Coronary artery (tissue), 2 donors: ENCODE measurements at regions not wholly inside any gene's neighbourhood (a gene's known extent, or its start where the extent isn't known, plus 50 kb on each side); places are given as distances from the start of the nearest gene placed in this dataset.

Experiments
- DNase-seq: peaks from one replicate; pipeline ENCODE4 v3.0.0-alpha.2; 2017; ENCODE audit warnings: low spot score
- H3K27ac ChIP-seq, 2 donors: fragments of 200-600 bp; sonication (generic); one replicate each; pipeline ENCODE4 v1.5.1; 2016 to 2019
- H3K4me3 ChIP-seq: fragments of 200-600 bp; sonication (generic); 2 replicates; pipeline ENCODE4 v1.5.1; 2016; ENCODE audit warnings: mild to moderate bottlenecking, moderate library complexity
- CTCF ChIP-seq: fragments of 200-600 bp; sonication (generic); IDR thresholded peaks from one replicate; pipeline ENCODE4 v1.5.1; 2019; ENCODE audit warnings: antibody characterized with exemption

- Histone ChIP-seq H3K27ac (no peak overlapping the region), H3K4me3 (no peak overlapping the region)
- DNase-seq, result no peak
- peak; percentile 21 for TF ChIP-seq CTCF
Observed at GRCh38 chr13:64471916-64472315, 2758.2 kb downstream of the PCDH9 start.

GRCh38 chr13:64470751-64471150, 2759.4 kb downstream of the PCDH9 start:
- Histone ChIP-seq H3K4me3 (no peak overlapping the region), H3K27ac (no peak overlapping the region)
- TF ChIP-seq CTCF, result no peak
- DNase-seq, result no peak

DNA sequence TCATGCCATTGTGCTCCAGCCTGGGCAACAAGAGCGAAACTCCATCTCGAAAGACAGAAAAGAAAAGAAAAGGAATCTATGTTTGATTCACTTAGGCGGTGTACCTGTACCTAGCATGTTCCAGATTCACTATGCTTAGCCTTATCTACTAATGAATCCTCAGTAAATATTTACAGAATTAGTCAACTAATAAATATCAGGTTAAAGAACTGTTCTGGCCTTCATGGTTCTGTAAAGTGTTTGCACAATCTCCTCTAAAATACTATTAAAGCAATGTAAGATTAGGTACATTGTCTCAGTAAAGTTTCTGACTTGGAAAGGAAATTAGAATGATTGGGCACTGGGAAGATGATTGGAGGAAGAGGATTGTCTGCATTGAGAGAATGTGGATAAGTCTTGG, 2770.4 kb downstream of the PCDH9 start:
- no peak for TF ChIP-seq CTCF
- DNase-seq, result no peak
- no peak overlapping the region for H3K27ac ChIP-seq
- no peak overlapping the region for H3K4me3 ChIP-seq

GRCh38 chr13:64457976-64458375, 2772.2 kb downstream of the PCDH9 start:
- no peak overlapping the region for H3K4me3 ChIP-seq
- no peak overlapping the region for H3K27ac ChIP-seq
- no peak for TF ChIP-seq CTCF
- no peak for DNase-seq

- no peak for DNase-seq
- no peak overlapping the region for H3K4me3 ChIP-seq
- no peak for TF ChIP-seq CTCF
- H3K27ac ChIP-seq, result no peak overlapping the region
Observed at GRCh38 chr13:64455124-64455523, 2775.0 kb downstream of the PCDH9 start.

- no peak overlapping the region for H3K27ac ChIP-seq
- no peak overlapping the region for H3K4me3 ChIP-seq
- DNase-seq, result no peak
- no peak for TF ChIP-seq CTCF
Observed at GRCh38 chr13:64453831-64454230, 2776.3 kb downstream of the PCDH9 start.

GRCh38 chr13:64446372-64446771, 2783.8 kb downstream of the PCDH9 start:
- DNase-seq, result no peak
- H3K27ac ChIP-seq, result no peak overlapping the region
- no peak overlapping the region for H3K4me3 ChIP-seq
- TF ChIP-seq CTCF, result no peak
